ENCODE measurements at regions not wholly inside any gene's neighbourhood (a gene's known extent, or its start where the extent isn't known, plus 50 kb on each side); places are given as distances from the start of the nearest gene placed in this dataset.

DNA sequence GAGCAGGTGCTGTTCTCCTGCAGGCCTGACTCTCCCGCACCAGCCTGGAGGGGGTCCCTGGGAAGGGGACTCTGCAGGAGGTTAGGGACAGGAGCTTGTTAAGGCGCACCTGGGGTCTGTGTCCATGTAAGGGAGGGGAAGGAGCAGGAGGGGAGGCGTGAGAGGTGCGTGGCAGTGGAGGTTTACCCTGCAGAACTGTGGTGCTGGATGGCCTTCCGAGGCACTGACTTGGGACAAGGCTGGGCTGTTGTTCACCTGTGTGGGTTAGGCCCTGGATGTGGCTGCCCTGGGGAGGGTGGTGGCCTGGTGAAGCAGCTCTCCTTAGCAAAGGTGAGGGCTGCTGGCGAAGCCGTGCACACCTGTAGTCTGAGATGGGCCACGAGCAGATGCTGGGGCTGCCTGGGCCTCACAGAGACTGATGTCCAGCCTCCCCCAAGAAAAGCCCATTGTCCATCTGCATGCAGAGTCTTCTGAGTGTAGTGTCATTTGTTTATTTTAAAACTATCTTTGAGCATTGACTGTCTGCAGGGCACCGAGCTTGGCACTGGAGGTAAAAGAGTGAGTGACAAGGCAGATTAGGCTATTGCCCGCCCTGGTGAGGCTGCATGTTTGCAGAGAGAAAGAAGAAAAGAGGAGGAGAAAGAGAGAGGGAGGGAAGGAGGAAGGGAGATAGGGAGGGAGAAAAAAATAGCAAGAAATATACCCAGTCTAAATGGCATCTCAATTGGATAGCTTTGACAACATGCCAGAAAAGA, 225.3 kb downstream of the GLRX3 start:
- intact Hi-C loops (cut with DNase I, micrococcal nuclease), result no loop called here
- no peak for ATAC-seq
- Histone ChIP-seq H3K36me3 (ENCODE audit: low read depth) (no peaks in the 10 kb centered on the region), H3K9me3 (no peaks in the 10 kb centered on the region), H3K4me3 (no peak overlapping the region), H3K4me1 (ENCODE audit: low read depth) (no peaks in the 10 kb centered on the region)
- no peak for TF ChIP-seq CTCF (IDR thresholded peaks at IDR 0.05)
- no peak for DNase-seq

DNA sequence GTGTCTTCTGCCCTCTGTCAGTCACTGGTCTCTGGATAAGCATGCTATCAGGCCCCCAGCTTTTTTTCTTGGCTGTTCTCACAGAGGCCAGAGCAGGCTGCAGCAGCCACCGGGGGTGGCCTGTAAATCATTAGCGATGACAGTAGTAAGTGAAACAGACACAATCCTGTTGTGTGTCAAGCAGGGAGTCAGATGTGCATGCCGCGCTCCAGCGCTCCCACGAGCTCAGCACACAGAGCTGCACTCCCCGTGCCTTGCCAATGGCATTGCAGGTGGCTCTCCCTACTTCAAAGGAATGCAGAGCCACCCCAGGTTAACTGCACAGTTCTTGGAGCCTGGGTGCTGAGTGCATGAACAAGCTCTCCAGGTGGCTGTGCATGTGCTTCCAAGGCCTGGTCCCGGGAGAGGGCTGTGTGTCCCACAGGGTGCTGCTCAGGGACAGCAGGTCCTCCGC, 226.1 kb downstream of the GLRX3 start:
- DNase-seq (no peak), ATAC-seq (no peak)
- Histone ChIP-seq H3K4me3 (no peak overlapping the region), H3K36me3 (ENCODE audit: low read depth) (no peaks in the 10 kb centered on the region), H3K9me3 (no peaks in the 10 kb centered on the region), H3K4me1 (ENCODE audit: low read depth) (no peaks in the 10 kb centered on the region)
- TF ChIP-seq CTCF (IDR thresholded peaks at IDR 0.05), result no peak
- intact Hi-C loops (cut with DNase I, micrococcal nuclease), result no loop called here

GRCh38 chr10:130363051-130363450, 226.9 kb downstream of the GLRX3 start:
- no peak for TF ChIP-seq CTCF (IDR thresholded peaks at IDR 0.05)
- Histone ChIP-seq H3K9me3 (no peaks in the 10 kb centered on the region), H3K4me3 (no peak overlapping the region), H3K36me3 (ENCODE audit: low read depth) (no peaks in the 10 kb centered on the region), H3K4me1 (ENCODE audit: low read depth) (no peaks in the 10 kb centered on the region)
- DNase-seq (no peak), ATAC-seq (no peak)
- intact Hi-C loops (cut with DNase I, micrococcal nuclease), result no loop called here

DNA sequence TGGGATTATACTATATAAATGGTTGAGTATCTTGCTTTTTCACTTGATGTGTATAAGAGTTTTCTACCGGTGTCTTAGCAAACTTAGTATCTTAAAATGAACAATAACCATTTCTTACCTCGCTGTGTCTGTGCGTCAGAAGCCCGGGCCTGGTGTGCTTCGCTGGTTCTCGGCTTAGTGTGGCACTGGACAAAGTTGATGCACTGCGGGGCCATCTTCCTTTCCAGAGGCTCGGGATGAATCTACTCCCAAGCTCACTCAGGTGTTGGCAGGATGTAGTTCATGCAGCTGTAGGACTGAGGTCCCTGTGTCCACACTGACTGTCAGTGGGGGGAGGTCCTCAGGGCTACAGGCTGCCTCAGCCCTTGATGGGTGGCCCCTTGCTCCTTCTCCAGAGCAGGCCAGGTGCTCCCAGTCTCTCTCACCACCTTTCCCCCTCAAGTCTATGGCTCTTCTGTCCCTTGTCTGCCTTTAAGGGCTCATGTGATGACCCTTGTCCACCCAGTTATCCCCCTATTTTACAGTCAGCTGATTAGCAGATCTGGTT, 227.8 kb downstream of the GLRX3 start:
- no peaks in the 10 kb centered on the region for H3K9me3 ChIP-seq
- no peak overlapping the region for H3K4me3 ChIP-seq
- TF ChIP-seq CTCF (IDR thresholded peaks at IDR 0.05), result no peak
- H3K4me1 ChIP-seq (ENCODE audit: low read depth), result no peaks in the 10 kb centered on the region
- ATAC-seq, result no peak
- no peak for DNase-seq
- no peaks in the 10 kb centered on the region for H3K36me3 ChIP-seq (ENCODE audit: low read depth)
- intact Hi-C loops (cut with DNase I, micrococcal nuclease), result no loop called here

DNA sequence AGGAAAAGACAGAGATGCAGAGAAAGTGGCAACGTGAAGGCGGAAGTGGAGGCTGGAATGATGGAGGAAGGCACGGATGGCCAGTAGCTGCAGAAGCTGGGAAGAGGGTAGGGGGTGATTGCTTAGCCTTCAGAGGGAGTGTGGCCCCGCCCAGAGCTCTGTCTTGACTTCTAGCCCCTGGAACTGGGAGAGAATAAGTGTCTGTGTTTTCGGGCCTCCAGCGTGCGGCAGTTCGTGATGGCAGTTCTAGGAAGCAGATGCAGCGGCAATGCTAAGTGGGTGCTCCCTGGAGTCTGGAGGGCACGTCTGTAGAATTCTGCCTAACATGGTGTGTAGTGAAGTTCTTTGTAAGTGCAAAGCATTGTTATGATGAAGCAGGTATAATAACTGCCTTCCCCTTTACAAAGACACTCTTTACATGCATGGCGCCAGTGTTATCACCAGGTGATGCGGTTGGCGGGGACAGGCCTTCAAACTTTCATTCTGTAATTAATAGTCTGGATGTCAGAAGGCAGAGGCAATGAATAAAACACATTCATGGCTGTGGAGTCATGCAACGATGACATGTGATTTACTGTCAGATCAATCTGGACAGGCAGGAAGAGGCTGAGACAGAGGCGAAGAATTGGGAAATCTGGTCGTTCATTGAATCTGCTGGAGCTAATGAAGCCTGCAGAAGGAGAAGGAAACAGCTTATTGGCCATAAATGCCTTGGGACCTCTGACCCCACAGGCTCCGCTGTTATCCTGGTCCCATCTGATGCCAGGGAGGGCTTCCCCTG, 228.6 kb downstream of the GLRX3 start:
- intact Hi-C loops (cut with DNase I, micrococcal nuclease), result no loop called here
- DNase-seq (no peak), ATAC-seq (no peak)
- no peaks in the 10 kb centered on the region for H3K4me1 ChIP-seq (ENCODE audit: low read depth)
- H3K4me3 ChIP-seq, result no peak overlapping the region
- no peak for TF ChIP-seq CTCF (IDR thresholded peaks at IDR 0.05)
- no peaks in the 10 kb centered on the region for H3K9me3 ChIP-seq
- no peaks in the 10 kb centered on the region for H3K36me3 ChIP-seq (ENCODE audit: low read depth)
